ENCODE measurements at regions not wholly inside any gene's neighbourhood (a gene's known extent, or its start where the extent isn't known, plus 50 kb on each side); places are given as distances from the start of the nearest gene placed in this dataset.

GRCh38 chr6:14711704-14712379, 534.0 kb upstream of the JARID2 start:
- DNase-seq, result no peak

DNA sequence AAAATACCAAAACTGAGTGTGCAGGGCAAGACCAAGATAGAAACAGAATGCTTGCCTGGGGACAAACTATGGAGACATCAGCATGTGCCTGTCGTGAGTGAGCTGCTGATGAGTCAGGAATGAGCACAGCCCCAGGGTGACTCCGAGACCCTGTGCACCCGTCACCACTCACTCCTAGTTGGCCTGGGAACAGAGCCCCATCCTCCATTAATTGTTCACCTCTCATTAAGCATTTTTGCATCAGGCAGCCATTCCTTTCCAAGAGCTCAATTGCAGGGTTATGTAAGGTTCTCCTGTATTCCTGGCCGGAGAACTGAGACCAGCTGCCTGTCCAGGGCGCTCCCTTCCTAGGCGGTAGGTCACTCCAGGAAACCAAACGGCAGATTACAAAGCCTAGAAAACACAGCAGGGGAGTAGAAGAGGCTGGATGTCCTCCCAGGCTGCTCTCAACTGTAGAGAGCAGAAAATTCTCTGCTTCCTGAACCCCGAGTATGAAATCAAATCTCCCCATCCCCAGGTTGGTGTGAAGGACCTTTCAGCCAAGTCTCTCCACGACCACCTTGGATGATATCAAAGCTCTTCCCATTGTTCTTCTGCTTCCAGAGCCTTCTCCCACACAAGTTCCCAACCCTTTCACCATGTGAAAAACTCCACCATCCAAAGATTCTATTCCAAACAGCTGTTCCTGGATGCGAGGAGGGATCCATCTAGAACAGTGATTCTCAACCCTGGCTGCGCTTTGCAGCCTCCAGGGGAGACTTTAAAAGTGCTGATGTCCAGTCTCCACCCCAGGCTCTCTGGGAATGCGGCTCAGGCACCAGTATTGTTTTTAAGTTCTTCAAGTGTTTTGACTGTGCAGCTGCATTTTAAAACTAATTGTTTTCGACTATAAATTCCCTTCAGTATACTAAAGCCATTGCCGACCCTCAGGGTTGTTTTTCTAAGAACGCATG, 532.6 kb upstream of the JARID2 start:
- DNase-seq, result no peak

DNA sequence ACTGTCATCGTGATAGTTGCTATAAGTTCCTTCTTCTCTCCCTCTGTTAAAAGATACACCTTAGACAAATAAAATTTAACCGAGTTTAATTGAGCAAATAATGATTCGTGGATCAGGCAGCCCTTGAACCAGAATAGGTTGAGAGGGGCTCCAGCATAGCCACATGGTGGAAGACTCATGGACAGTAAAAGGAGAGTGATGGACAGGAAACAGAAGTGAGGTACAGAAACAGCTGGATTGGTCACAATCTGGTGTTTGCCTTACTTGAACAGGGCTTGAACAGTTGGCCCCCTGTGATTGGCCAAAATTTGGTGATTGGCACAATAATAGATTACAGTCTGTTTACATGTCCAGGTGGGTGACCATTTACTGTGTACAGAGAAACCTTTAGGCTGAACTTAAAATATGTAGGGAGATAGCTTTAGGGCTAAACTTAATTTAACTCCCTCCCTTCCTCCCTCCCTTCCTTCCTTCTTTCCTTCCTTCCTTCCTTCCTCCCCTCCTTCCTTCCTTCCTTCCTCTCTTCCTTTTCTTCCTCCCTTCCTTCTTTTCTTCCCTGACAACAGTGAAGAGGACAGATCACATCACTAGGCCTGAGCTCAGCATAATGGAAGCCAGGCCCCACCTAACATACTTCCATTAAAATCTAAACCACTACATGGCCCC, 531.8 kb upstream of the JARID2 start:
- DNase-seq, result no peak

DNA sequence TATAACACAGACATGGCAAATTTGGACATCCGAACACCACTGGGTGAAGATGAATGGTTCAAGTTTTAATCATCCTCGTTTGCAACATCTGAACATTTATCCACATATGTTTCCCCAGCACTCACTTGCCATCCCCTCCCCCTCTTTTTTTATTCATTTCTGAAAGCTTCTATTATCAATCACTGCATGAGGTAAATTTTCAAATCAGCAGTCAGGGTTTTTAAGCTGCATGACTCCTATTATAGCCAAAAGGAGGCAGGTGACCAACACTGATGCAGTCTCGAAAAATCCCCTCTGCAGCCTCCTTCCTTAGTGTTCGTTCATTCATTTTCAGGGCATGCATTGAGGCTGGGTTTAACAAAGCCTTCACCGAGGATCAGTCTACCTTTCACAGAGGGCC, 530.8 kb upstream of the JARID2 start:
- DNase-seq, result no peak

GRCh38 chr6:14716499-14717146, 529.2 kb upstream of the JARID2 start:
- DNase-seq, result no peak

GRCh38 chr6:14717307-14717706, 528.6 kb upstream of the JARID2 start:
- DNase-seq, result no peak

DNA sequence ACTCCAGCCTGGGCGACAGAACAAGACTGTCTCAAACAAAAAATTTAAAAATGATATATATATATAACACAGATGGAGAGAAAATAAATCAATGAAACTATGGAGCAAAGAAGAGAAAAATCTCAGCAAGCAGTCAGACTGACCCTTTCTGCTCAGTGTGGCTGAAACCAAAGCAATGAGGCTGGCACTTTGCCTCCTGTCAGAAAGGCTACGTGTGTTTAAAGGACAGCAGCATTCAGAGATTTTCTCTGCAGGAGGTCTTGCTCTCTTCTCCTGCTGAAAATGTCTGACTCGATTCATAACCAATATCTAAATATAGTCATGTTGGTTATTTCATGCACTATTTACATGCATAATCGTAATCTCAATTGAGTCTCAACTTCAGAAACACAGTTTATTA, 527.0 kb upstream of the JARID2 start:
- no peak for DNase-seq

GRCh38 chr6:14719270-14719669, 526.6 kb upstream of the JARID2 start:
- DNase-seq, result no peak

DNA sequence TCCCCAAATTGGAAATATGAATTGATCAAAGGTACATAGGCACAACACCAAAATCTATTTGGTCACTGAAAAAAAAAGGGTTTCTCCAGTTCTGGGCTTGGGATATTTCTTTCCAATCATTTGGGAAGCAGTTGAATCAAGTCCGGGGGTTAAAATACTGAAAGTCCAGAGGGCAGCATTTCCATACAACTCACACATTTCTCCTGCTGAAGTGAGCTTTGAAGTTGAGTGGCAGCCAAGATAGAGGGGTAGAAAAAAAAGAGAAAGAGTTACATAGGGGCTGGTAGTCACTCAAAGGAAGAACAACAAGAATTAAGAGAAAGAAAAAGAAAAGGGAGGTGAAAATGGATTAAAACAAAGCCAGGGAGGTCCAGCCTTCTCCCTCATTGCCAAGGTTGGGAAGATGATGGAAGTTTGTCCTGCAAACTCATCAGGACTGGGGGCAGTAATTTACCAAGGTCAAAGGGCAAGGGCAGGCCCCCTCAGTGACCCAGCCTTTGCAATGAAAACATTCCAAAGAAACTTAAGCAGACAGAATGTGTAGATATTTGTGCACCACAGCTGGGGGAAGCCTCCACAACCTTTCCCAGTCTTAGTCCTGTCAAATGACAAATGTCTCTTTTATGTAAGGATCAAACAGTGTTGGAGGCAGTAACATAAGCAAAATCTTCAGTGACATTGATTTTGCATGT, 525.3 kb upstream of the JARID2 start:
- no peak for DNase-seq

DNA sequence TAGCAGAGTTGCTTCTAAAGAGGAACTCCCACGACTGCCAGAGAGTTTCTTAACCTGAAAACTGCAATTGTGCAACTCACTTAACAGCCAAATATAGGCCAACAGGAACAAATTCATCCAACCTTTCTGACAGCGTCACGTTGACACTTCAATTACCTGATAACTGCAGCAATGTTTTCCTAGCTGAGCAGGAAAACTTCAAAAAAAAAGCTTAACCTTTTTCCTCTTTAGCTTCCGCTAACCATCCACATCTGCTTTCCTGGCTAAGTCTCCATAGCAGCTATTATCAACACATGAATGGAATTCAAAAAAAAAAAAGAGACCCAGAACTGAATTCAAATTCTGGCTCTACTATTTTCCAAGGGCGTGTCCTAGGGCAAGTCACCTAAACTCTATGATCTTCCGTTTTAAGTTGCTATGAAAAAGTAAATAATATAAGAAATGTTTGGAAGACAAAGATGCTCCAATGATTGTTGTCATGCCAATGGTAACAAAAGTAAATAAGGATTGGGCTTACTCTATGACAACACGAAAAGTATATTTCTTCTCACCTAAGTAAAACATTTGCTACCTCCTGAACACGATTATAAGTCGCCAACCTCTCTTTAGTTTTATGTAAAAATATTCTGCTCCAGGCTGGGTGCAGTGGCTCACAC, 524.6 kb upstream of the JARID2 start:
- DNase-seq, result peak; percentile 26

DNA sequence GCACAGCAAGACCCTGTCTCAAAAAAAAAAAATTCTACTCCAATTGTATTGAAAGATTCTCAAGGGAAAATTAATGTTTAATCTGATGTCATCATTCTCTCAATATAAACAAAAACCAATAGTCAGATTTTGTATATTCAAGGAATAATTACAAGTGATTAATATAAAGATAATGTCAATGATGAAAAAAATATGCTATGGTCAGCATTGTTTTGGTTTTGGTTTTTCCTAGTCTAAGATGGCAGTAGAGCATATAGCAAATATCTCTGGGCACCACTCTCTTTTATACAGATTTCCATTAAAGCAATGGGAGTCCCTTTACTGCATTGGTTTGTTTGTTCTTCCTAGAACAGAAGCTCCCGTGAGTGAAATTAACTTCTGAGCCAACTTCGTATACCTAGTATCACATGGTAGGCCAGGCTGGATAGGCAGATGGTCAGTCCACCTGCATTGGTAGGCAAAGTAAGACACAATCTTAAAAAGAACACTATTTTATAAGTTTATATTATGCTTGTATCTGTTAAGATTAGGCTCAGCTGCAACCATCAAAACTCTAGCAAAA, 523.8 kb upstream of the JARID2 start:
- no peak for DNase-seq

GRCh38 chr6:14722704-14723103, 523.2 kb upstream of the JARID2 start:
- DNase-seq, result no peak

GRCh38 chr6:14723535-14724086, 522.3 kb upstream of the JARID2 start:
- no peak for DNase-seq

DNA sequence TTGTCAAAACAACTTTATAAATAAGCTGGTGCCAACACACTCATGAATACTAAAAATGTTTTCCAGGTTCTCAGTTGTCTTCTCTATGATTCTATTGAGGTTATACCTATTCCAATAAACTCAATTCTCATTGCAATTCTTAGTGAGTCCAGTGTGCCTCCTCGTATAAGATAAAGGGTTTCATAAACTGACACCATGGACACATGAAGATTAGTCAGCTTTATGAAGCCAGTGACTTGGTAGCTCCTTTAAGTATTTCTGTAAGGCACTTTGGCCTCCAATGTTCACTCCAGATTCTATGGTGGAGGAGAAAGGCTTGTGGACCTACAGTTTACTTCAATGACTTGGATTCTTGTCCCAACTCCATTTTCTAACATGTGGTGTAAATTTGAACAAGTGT, 521.3 kb upstream of the JARID2 start:
- DNase-seq, result no peak

DNA sequence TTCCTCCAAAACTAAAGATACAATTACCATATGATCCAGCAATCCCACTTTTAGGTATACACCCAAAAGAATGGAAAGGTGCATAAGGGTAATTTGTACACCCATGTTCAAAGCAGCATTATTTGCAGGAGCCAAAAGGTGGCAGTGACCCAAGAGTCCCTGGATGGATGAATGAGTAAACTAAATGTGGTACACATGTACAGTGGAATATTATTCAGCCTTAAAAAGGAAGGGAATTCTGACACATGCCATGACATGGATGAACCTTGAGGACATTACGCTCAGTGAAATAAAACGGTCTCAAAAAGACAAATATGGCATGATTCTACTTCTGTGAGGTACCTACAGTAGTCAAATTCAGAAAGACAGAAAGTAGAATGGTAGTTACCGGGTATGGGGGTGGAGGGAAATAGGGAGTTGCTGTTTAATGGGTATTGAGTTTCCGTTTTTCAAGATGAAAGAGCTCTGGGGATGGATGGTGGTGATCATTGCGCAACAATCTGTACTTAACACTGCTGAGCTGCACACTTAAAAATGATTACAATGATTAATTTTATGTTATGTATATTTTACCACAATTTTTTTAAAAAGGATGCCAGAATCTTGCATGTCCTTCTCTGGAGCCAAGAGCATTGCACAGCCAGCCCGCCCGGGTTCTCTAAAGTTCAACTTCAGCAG, 518.9 kb upstream of the JARID2 start:
- DNase-seq, result no peak

DNA sequence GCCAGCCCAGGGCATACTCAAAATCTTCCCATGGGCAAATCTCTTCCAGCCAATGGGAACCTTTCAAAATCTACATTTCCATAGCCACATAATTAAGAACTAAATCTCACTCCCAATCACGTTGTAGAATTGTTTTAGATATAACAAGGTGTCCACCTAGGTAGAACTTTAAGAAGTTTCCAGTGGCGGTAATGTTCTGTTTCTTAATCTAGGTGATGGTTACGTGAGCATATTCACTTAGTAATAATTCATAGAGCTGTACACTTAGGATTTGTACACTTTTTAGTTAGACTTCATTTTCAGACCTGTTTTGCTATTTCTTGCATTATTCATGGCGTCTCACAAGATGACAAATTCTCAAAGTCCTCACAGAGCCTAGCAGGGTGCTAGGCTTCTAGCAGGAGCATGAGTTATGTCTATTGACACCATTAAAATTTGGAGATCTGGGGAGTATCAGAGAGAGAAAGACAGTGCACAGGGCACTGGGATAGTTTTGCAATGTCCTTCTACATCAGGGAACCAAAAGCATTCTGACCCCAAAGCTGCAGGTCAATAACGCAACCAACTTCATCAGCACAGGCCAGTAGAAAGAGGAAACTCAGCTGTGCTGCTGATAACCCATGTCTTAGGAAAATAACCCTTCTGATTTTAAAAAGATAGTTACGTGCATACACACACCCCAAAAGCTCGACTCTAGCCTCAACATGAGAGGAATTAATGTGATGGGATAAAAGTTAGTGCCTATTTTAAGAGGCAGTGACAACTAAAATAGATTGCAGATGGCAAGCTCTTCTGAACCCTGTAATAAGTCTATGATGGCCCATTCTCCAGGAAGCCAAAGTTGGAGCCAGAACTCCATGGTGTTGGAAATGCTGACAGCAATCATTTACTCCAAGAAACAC, 518.1 kb upstream of the JARID2 start:
- DNase-seq, result no peak

- DNase-seq, result no peak
Observed at GRCh38 chr6:14728396-14729024, 517.4 kb upstream of the JARID2 start.

DNA sequence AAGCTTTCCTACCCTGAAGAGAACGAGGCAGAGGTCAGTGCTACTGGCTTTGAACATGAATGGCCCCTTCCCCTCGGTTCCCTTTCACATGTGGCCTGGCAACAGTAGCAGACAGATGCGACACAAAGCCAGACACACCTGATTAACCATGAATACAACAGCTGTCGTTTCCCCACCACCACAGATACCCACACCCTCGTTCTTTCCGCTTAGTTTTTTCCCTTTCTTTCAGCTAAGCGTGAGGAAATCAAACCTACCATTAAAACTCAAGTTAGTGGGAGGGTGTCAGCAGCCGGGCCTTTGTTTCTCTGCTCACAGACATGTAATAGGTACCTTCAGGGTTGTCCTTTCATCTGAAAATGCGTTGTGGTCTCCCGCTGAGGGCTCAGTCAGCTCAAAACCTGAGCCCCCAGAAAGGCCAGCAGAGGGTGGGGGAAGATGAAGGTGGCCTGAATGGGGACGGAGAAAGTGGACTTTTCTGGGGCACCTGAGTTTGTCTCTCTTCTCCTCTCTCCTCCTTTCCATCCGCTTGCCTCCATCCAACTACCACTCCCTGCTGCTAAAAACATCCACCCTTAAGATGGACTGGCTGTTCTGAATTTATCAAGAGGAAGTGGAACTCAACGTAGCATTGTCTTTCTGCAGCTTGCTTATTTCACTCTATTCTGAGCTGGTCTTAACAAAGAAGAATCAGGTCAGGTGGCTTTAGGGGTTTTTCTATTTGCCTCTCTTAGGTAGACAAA, 516.6 kb upstream of the JARID2 start:
- DNase-seq, result peak; percentile 42
